GM23338 (cell line): ENCODE measurements at regions not wholly inside any gene's neighbourhood (a gene's known extent, or its start where the extent isn't known, plus 50 kb on each side); places are given as distances from the start of the nearest gene placed in this dataset.

Source experiments
- ATAC-seq: fragments of 200-7000 bp; cut with Tn5 transposase; 3 replicates; pipeline ENCODE4 v1.9.1; 2020
- DNase-seq: peaks from one replicate; pipeline ENCODE4 v3.0.0-alpha.2; 2015; ENCODE audit warnings: low spot score
- H2AFZ ChIP-seq: fragments of 200-600 bp; sonication (generic); 2 replicates; pipeline ENCODE4 v1.8.0; 2016; ENCODE audit warnings: antibody characterized with exemption, mild to moderate bottlenecking, moderate library complexity
- H3F3A ChIP-seq: fragments of 200-600 bp; sonication (generic); replicated peaks from 2 replicates; pipeline ENCODE4 v1.8.0; 2017; ENCODE audit warnings: antibody characterized with exemption, mixed run types, low read depth
- H3K27ac ChIP-seq: fragments of 200-600 bp; sonication (generic); 2 replicates; pipeline ENCODE4 v1.6.1; 2016; ENCODE audit warnings: low read depth
- H3K27me3 ChIP-seq: fragments of 200-600 bp; sonication (generic); 2 replicates; pipeline ENCODE4 v1.8.0; 2016; ENCODE audit warnings: mild to moderate bottlenecking, mixed run types, moderate library complexity; ENCODE audit not compliant: insufficient read depth
- H3K36me3 ChIP-seq: fragments of 200-600 bp; sonication (generic); 2 replicates; pipeline ENCODE4 v1.8.0; 2016; ENCODE audit warnings: mild to moderate bottlenecking; ENCODE audit not compliant: insufficient read depth
- H3K4me1 ChIP-seq: fragments of 200-600 bp; sonication (generic); 2 replicates; pipeline ENCODE4 v1.8.0; 2016; ENCODE audit warnings: mild to moderate bottlenecking, moderate library complexity; ENCODE audit not compliant: insufficient read depth
- H3K4me2 ChIP-seq: fragments of 200-600 bp; sonication (generic); 2 replicates; pipeline ENCODE4 v1.7.1; 2017; ENCODE audit warnings: mixed run types
- H3K4me3 ChIP-seq: fragments of 200-600 bp; sonication (generic); 2 replicates; pipeline ENCODE4 v1.6.1; 2016; ENCODE audit warnings: mixed run types
- H3K79me2 ChIP-seq: fragments of 200-600 bp; sonication (generic); replicated peaks from 2 replicates; pipeline ENCODE4 v1.8.0; 2017; ENCODE audit warnings: mild to moderate bottlenecking; ENCODE audit not compliant: insufficient read depth
- H3K9me2 ChIP-seq: fragments of 200-600 bp; sonication (generic); 2 replicates; pipeline ENCODE4 v1.8.0; 2017; ENCODE audit not compliant: insufficient read depth
- H4K20me1 ChIP-seq: fragments of 200-600 bp; sonication (generic); replicated peaks from 2 replicates; pipeline ENCODE4 v1.8.0; 2017; ENCODE audit warnings: mild to moderate bottlenecking; ENCODE audit not compliant: insufficient read depth
- H3K27ac Mint-ChIP-seq: 2 replicates; pipeline ENCODE4 v1.8.0; 2020; ENCODE audit warnings: inconsistent platforms, mild to moderate bottlenecking, moderate library complexity, mixed read lengths
- H3K27me3 Mint-ChIP-seq: 3 replicates; pipeline ENCODE4 v1.8.0; 2022; ENCODE audit warnings: low read depth, mild to moderate bottlenecking, moderate library complexity, mixed read lengths, inconsistent platforms; ENCODE audit not compliant: insufficient read depth, poor library complexity
- H3K36me3 Mint-ChIP-seq: 3 replicates; pipeline ENCODE4 v1.8.0; 2021; ENCODE audit warnings: low read depth, mild to moderate bottlenecking, inconsistent platforms, moderate library complexity, mixed read lengths
- H3K4me1 Mint-ChIP-seq: 3 replicates; pipeline ENCODE4 v1.8.0; 2020; ENCODE audit warnings: mild to moderate bottlenecking, inconsistent platforms, mixed read lengths
- H3K4me3 Mint-ChIP-seq: 3 replicates; pipeline ENCODE4 v1.8.0; 2021; ENCODE audit warnings: moderate library complexity, mild to moderate bottlenecking, inconsistent platforms, mixed read lengths
- H3K9me3 Mint-ChIP-seq: 3 replicates; pipeline ENCODE4 v1.8.0; 2020; ENCODE audit warnings: moderate library complexity, mild to moderate bottlenecking, inconsistent platforms, mixed read lengths
- CREB1 ChIP-seq: fragments of 250-450 bp; sonication (Bioruptor Pico); IDR thresholded peaks from 2 replicates; pipeline ENCODE4 v1.5.0; 2020; ENCODE audit warnings: low read depth, mild to moderate bottlenecking, moderate library complexity
- EZH2 ChIP-seq: fragments of 200-600 bp; sonication (generic); IDR thresholded peaks from one replicate; pipeline ENCODE4 v1.8.0; 2017; ENCODE audit warnings: antibody characterized with exemption, mild to moderate bottlenecking, low read depth; ENCODE audit not compliant: unreplicated experiment
- EZH2phosphoT487 ChIP-seq: fragments of 200-600 bp; sonication (generic); IDR thresholded peaks from one replicate; pipeline ENCODE4 v1.8.1; 2018; ENCODE audit warnings: antibody characterized with exemption; ENCODE audit not compliant: unreplicated experiment
- POLR2AphosphoS5 ChIP-seq: IDR thresholded peaks from 2 replicates; pipeline ENCODE4 v1.6.1; 2016; ENCODE audit warnings: antibody characterized with exemption, low read depth
- STAT1 ChIP-seq: IDR thresholded peaks from one replicate; pipeline ENCODE4 v1.6.1; 2016; ENCODE audit warnings: antibody characterized with exemption; ENCODE audit not compliant: unreplicated experiment
- ZNF114 ChIP-seq: fragments of 250-450 bp; sonication (Bioruptor Pico); IDR thresholded peaks from 2 replicates; pipeline ENCODE4 v1.5.0; 2020; ENCODE audit warnings: mild to moderate bottlenecking, moderate library complexity
- ZNF331 ChIP-seq: fragments of 250-450 bp; sonication (Bioruptor Pico); IDR thresholded peaks from 2 replicates; pipeline ENCODE4 v1.5.0; 2020; ENCODE audit warnings: low read depth, mild to moderate bottlenecking, moderate library complexity
- TF ChIP-seq, protein P1 (sequence below): IDR thresholded peaks from 2 replicates; pipeline ENCODE4 v1.6.1; 2016; ENCODE audit warnings: antibody characterized with exemption
- TF ChIP-seq, protein P2 (sequence below): fragments of 250-450 bp; sonication (Bioruptor Pico); IDR thresholded peaks from 2 replicates; pipeline ENCODE4 v1.5.0; 2020; ENCODE audit warnings: mild to moderate bottlenecking, moderate library complexity
- TF ChIP-seq, protein P3 (sequence below): IDR thresholded peaks from one replicate; pipeline ENCODE4 v1.6.1; 2018; ENCODE audit warnings: antibody characterized with exemption; ENCODE audit not compliant: unreplicated experiment

DNA sequence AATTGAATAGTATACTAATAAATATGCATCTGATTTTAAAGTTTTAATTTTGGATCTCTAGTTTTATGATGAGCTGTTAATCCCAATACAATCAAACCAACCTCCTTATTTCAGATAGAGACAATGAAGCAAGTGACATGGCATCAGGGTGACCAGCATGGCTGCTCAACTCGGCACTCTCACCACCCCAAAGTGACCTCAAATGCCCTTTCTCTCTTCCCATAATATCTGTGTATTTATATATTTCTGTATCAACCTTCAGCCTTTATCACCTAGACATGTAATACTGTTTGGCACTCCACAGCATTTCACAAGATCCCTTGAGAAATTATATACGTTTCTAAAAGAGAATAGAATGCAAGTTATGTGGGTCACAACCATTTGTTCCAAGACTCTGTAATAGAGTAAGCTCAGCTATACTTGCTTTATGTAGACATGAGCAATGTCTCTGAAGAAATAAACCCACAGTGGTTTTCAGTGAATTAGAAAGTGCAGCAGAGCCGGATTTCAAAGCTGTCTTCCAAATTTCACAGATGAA, 1623.2 kb upstream of the PABPC4L start:
- no peaks in the 10 kb centered on the region for H3K4me1 Mint-ChIP-seq
- no peaks in the 10 kb centered on the region for H3K9me2 ChIP-seq

More for the DNA sequence above, 1623.2 kb upstream of the PABPC4L start:
- ATAC-seq (no peak), DNase-seq (no peak)
- H3K4me1 ChIP-seq = no peaks in the 10 kb centered on the region
- H2AFZ ChIP-seq = no peak overlapping the region
- TF ChIP-seq CREB1 (CRISPR knock-in tag) (no peak), ZNF331 (no peak), STAT1 (no peak), POLR2AphosphoS5 (no peak), EZH2phosphoT487 (no peak), ZNF114 (CRISPR knock-in tag) (no peak), EZH2 (no peak)
- TF ChIP-seq, protein P1, sequence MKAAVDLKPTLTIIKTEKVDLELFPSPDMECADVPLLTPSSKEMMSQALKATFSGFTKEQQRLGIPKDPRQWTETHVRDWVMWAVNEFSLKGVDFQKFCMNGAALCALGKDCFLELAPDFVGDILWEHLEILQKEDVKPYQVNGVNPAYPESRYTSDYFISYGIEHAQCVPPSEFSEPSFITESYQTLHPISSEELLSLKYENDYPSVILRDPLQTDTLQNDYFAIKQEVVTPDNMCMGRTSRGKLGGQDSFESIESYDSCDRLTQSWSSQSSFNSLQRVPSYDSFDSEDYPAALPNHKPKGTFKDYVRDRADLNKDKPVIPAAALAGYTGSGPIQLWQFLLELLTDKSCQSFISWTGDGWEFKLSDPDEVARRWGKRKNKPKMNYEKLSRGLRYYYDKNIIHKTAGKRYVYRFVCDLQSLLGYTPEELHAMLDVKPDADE = no peak
- TF ChIP-seq, protein P2, sequence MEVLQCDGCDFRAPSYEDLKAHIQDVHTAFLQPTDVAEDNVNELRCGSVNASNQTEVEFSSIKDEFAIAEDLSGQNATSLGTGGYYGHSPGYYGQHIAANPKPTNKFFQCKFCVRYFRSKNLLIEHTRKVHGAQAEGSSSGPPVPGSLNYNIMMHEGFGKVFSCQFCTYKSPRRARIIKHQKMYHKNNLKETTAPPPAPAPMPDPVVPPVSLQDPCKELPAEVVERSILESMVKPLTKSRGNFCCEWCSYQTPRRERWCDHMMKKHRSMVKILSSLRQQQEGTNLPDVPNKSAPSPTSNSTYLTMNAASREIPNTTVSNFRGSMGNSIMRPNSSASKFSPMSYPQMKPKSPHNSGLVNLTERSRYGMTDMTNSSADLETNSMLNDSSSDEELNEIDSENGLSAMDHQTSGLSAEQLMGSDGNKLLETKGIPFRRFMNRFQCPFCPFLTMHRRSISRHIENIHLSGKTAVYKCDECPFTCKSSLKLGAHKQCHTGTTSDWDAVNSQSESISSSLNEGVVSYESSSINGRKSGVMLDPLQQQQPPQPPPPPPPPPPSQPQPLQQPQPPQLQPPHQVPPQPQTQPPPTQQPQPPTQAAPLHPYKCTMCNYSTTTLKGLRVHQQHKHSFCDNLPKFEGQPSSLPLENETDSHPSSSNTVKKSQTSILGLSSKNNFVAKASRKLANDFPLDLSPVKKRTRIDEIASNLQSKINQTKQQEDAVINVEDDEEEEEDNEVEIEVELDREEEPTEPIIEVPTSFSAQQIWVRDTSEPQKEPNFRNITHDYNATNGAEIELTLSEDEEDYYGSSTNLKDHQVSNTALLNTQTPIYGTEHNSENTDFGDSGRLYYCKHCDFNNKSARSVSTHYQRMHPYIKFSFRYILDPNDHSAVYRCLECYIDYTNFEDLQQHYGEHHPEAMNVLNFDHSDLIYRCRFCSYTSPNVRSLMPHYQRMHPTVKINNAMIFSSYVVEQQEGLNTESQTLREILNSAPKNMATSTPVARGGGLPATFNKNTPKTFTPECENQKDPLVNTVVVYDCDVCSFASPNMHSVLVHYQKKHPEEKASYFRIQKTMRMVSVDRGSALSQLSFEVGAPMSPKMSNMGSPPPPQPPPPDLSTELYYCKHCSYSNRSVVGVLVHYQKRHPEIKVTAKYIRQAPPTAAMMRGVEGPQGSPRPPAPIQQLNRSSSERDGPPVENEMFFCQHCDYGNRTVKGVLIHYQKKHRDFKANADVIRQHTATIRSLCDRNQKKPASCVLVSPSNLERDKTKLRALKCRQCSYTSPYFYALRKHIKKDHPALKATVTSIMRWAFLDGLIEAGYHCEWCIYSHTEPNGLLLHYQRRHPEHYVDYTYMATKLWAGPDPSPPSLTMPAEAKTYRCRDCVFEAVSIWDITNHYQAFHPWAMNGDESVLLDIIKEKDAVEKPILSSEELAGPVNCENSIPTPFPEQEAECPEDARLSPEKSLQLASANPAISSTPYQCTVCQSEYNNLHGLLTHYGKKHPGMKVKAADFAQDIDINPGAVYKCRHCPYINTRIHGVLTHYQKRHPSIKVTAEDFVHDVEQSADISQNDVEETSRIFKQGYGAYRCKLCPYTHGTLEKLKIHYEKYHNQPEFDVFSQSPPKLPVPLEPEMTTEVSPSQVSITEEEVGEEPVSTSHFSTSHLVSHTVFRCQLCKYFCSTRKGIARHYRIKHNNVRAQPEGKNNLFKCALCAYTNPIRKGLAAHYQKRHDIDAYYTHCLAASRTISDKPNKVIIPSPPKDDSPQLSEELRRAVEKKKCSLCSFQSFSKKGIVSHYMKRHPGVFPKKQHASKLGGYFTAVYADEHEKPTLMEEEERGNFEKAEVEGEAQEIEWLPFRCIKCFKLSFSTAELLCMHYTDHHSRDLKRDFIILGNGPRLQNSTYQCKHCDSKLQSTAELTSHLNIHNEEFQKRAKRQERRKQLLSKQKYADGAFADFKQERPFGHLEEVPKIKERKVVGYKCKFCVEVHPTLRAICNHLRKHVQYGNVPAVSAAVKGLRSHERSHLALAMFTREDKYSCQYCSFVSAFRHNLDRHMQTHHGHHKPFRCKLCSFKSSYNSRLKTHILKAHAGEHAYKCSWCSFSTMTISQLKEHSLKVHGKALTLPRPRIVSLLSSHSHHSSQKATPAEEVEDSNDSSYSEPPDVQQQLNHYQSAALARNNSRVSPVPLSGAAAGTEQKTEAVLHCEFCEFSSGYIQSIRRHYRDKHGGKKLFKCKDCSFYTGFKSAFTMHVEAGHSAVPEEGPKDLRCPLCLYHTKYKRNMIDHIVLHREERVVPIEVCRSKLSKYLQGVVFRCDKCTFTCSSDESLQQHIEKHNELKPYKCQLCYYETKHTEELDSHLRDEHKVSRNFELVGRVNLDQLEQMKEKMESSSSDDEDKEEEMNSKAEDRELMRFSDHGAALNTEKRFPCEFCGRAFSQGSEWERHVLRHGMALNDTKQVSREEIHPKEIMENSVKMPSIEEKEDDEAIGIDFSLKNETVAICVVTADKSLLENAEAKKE (CRISPR knock-in tag) = no peak
- TF ChIP-seq, protein P3, sequence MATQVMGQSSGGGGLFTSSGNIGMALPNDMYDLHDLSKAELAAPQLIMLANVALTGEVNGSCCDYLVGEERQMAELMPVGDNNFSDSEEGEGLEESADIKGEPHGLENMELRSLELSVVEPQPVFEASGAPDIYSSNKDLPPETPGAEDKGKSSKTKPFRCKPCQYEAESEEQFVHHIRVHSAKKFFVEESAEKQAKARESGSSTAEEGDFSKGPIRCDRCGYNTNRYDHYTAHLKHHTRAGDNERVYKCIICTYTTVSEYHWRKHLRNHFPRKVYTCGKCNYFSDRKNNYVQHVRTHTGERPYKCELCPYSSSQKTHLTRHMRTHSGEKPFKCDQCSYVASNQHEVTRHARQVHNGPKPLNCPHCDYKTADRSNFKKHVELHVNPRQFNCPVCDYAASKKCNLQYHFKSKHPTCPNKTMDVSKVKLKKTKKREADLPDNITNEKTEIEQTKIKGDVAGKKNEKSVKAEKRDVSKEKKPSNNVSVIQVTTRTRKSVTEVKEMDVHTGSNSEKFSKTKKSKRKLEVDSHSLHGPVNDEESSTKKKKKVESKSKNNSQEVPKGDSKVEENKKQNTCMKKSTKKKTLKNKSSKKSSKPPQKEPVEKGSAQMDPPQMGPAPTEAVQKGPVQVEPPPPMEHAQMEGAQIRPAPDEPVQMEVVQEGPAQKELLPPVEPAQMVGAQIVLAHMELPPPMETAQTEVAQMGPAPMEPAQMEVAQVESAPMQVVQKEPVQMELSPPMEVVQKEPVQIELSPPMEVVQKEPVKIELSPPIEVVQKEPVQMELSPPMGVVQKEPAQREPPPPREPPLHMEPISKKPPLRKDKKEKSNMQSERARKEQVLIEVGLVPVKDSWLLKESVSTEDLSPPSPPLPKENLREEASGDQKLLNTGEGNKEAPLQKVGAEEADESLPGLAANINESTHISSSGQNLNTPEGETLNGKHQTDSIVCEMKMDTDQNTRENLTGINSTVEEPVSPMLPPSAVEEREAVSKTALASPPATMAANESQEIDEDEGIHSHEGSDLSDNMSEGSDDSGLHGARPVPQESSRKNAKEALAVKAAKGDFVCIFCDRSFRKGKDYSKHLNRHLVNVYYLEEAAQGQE = no peak
- H3K36me3 Mint-ChIP-seq = no peaks in the 10 kb centered on the region
- no peaks in the 10 kb centered on the region for H3K36me3 ChIP-seq
- H3K4me2 ChIP-seq = no peak overlapping the region
- no peaks in the 10 kb centered on the region for H3K9me3 Mint-ChIP-seq
- H4K20me1 ChIP-seq = no peaks in the 10 kb centered on the region
- H3K4me3 Mint-ChIP-seq = no peak overlapping the region
- no peaks in the 10 kb centered on the region for H3K27me3 Mint-ChIP-seq
- H3K27ac Mint-ChIP-seq = no peak overlapping the region
- H3K27me3 ChIP-seq = no peaks in the 10 kb centered on the region
- H3K27ac ChIP-seq = no peak overlapping the region
- H3K4me3 ChIP-seq = no peak overlapping the region
- no peaks in the 10 kb centered on the region for H3F3A ChIP-seq
- no peaks in the 10 kb centered on the region for H3K79me2 ChIP-seq
